H9 (cell line): ENCODE measurements at regions not wholly inside any gene's neighbourhood (a gene's known extent, or its start where the extent isn't known, plus 50 kb on each side); places are given as distances from the start of the nearest gene placed in this dataset.

ENCODE experiments used
- DNase-seq: peaks from one replicate; pipeline ENCODE4 v3.0.0-alpha.2; 2017
- H2AFZ ChIP-seq: one replicate; pipeline ENCODE4 v1.6.1; 2013; ENCODE audit warnings: mild to moderate bottlenecking, low read length, control low read depth, moderate library complexity
- H2AK5ac ChIP-seq: 2 replicates; pipeline ENCODE4 v1.6.1; 2013; ENCODE audit warnings: low read length, control low read depth, mixed read lengths; ENCODE audit not compliant: insufficient read length
- H2BK120ac ChIP-seq: one replicate; pipeline ENCODE4 v1.6.1; 2013; ENCODE audit warnings: low read depth, mild to moderate bottlenecking, low read length, control low read depth, inconsistent platforms; ENCODE audit not compliant: poor library complexity, severe bottlenecking
- H2BK12ac ChIP-seq: 2 replicates; pipeline ENCODE4 v1.6.1; 2013; ENCODE audit warnings: low read length, control low read depth, mixed read lengths, low read depth; ENCODE audit not compliant: insufficient read length
- H2BK15ac ChIP-seq: 2 replicates; pipeline ENCODE4 v1.6.1; 2013; ENCODE audit warnings: low read depth, low read length, control low read depth
- H2BK20ac ChIP-seq: one replicate; pipeline ENCODE4 v1.6.1; 2013; ENCODE audit warnings: low read depth, mild to moderate bottlenecking, low read length, control low read depth, inconsistent platforms; ENCODE audit not compliant: poor library complexity, severe bottlenecking
- H2BK5ac ChIP-seq: 2 replicates; pipeline ENCODE4 v1.6.1; 2013; ENCODE audit warnings: low read length, control low read depth, mixed read lengths; ENCODE audit not compliant: insufficient read length
- H3K14ac ChIP-seq: 2 replicates; pipeline ENCODE4 v1.6.1; 2013; ENCODE audit warnings: low read length, control low read depth; ENCODE audit not compliant: insufficient read depth
- H3K18ac ChIP-seq: 2 replicates; pipeline ENCODE4 v1.6.1; 2013; ENCODE audit warnings: low read depth, mild to moderate bottlenecking, mixed read lengths, low read length, control low read depth; ENCODE audit not compliant: insufficient read length
- H3K23ac ChIP-seq: 2 replicates; pipeline ENCODE4 v1.6.1; 2013; ENCODE audit warnings: low read length, control low read depth, mixed read lengths, low read depth; ENCODE audit not compliant: insufficient read length
- H3K23me2 ChIP-seq: 2 replicates; pipeline ENCODE4 v1.6.1; 2013; ENCODE audit warnings: low read depth, mild to moderate bottlenecking, mixed read lengths, low read length, control low read depth; ENCODE audit not compliant: insufficient read length, poor library complexity, severe bottlenecking
- H3K27ac ChIP-seq: 2 replicates; pipeline ENCODE4 v1.5.1; 2013; ENCODE audit warnings: low read length, control low read depth, mixed read lengths, low read depth; ENCODE audit not compliant: insufficient read length
- H3K27me3 ChIP-seq: 2 replicates; pipeline ENCODE4 v1.6.1; 2013; ENCODE audit warnings: low read length, control low read depth, inconsistent platforms; ENCODE audit not compliant: insufficient read depth
- H3K4ac ChIP-seq: 2 replicates; pipeline ENCODE4 v1.6.1; 2013; ENCODE audit warnings: low read depth, mild to moderate bottlenecking, control low read depth, inconsistent platforms, low read length, moderate library complexity
- H3K4me1 ChIP-seq: 2 replicates; pipeline ENCODE4 v1.6.1; 2013; ENCODE audit warnings: low read length, control low read depth, inconsistent platforms; ENCODE audit not compliant: insufficient read depth
- H3K4me2 ChIP-seq: 2 replicates; pipeline ENCODE4 v1.6.1; 2013; ENCODE audit warnings: low read length, control low read depth, mixed read lengths; ENCODE audit not compliant: insufficient read length, insufficient read depth
- H3K56ac ChIP-seq: 2 replicates; pipeline ENCODE4 v1.6.1; 2013; ENCODE audit warnings: low read depth, mild to moderate bottlenecking, mixed read lengths, low read length, control low read depth; ENCODE audit not compliant: insufficient read length
- H3K79me1 ChIP-seq: 2 replicates; pipeline ENCODE4 v1.6.1; 2013; ENCODE audit warnings: low read depth, mild to moderate bottlenecking, moderate library complexity, low read length, control low read depth, inconsistent platforms; ENCODE audit not compliant: insufficient read depth, poor library complexity, severe bottlenecking
- H3K79me2 ChIP-seq: 2 replicates; pipeline ENCODE4 v1.6.1; 2013; ENCODE audit warnings: low read length, control low read depth, inconsistent platforms; ENCODE audit not compliant: insufficient read depth
- H3K9ac ChIP-seq: 2 replicates; pipeline ENCODE4 v1.6.1; 2013; ENCODE audit warnings: low read length, control low read depth, mixed read lengths; ENCODE audit not compliant: insufficient read length; ENCODE audit errors: extremely low read depth
- H3K9me3 ChIP-seq: one replicate; pipeline ENCODE4 v1.6.1; 2013; ENCODE audit warnings: low read depth, low read length, inconsistent platforms; ENCODE audit not compliant: control insufficient read depth
- H3T11ph ChIP-seq: one replicate; pipeline ENCODE4 v1.6.1; 2013; ENCODE audit warnings: mild to moderate bottlenecking, low read length, control low read depth, inconsistent platforms
- H4K20me1 ChIP-seq: one replicate; pipeline ENCODE4 v1.6.1; 2013; ENCODE audit not compliant: control insufficient read depth, insufficient read length, insufficient read depth
- H4K5ac ChIP-seq: 2 replicates; pipeline ENCODE4 v1.6.1; 2013; ENCODE audit warnings: low read depth, mild to moderate bottlenecking, mixed read lengths, low read length, control low read depth; ENCODE audit not compliant: insufficient read length
- H4K8ac ChIP-seq: replicated peaks from 2 replicates; pipeline ENCODE4 v1.6.1; 2013; ENCODE audit warnings: low read length, control low read depth, mixed read lengths, low read depth; ENCODE audit not compliant: insufficient read length
- H4K91ac ChIP-seq: 2 replicates; pipeline ENCODE4 v1.6.1; 2013; ENCODE audit warnings: low read depth, mild to moderate bottlenecking, moderate library complexity, mixed read lengths, low read length, control low read depth; ENCODE audit not compliant: insufficient read length
- H3K27ac Mint-ChIP-seq, 3 experiments: 2 replicates in 2 of 3; 3 replicates in 1 of 3; pipeline ENCODE4 v1.8.0; 2020 to 2021; ENCODE audit warnings: mixed read lengths in 3 of 3, mild to moderate bottlenecking in 1 of 3, moderate library complexity in 1 of 3
- H3K27me3 Mint-ChIP-seq: 2 replicates; pipeline ENCODE4 v1.8.0; 2021; ENCODE audit warnings: low read depth, mild to moderate bottlenecking, moderate library complexity, mixed read lengths
- H3K36me3 Mint-ChIP-seq, 3 experiments: 2 replicates in 2 of 3; 3 replicates in 1 of 3; pipeline ENCODE4 v1.8.0; 2020 to 2021; ENCODE audit warnings: low read depth in 3 of 3, mixed read lengths in 3 of 3; ENCODE audit not compliant: insufficient read depth in 1 of 3
- H3K4me1 Mint-ChIP-seq, 2 experiments: 2 replicates each; pipeline ENCODE4 v1.8.0; 2020; ENCODE audit warnings: mixed read lengths in 2 of 2
- H3K4me3 Mint-ChIP-seq, 2 experiments: 2 replicates in 1 of 2; 3 replicates in 1 of 2; pipeline ENCODE4 v1.8.0; 2020 to 2021; ENCODE audit warnings: mild to moderate bottlenecking in 2 of 2, mixed read lengths in 2 of 2, moderate library complexity in 1 of 2
- H3K9me3 Mint-ChIP-seq, 2 experiments: 2 replicates in 1 of 2; 3 replicates in 1 of 2; pipeline ENCODE4 v1.8.0; 2020; ENCODE audit warnings: mild to moderate bottlenecking in 2 of 2, mixed read lengths in 2 of 2, moderate library complexity in 1 of 2
- WGBS: extraction: QIAGEN DNeasy Blood & Tissue Kit; methylation state at CpG from one replicate; pipeline ENCODE4 v1.1.7; 2013; ENCODE audit warnings: missing lambda C conversion rate, low lambda C conversion rate, mixed read lengths; ENCODE audit not compliant: insufficient read length; ENCODE audit errors: extremely low coverage; 5-methylcytosine and 5-hydroxymethylcytosine counted together
- TF ChIP-seq, protein P1 (sequence below): fragments of 200-600 bp; sonication (generic); conservative IDR thresholded peaks from 3 replicates; pipeline ENCODE4 v1.8.0; 2021; ENCODE audit warnings: antibody characterized with exemption, mild to moderate bottlenecking

DNA sequence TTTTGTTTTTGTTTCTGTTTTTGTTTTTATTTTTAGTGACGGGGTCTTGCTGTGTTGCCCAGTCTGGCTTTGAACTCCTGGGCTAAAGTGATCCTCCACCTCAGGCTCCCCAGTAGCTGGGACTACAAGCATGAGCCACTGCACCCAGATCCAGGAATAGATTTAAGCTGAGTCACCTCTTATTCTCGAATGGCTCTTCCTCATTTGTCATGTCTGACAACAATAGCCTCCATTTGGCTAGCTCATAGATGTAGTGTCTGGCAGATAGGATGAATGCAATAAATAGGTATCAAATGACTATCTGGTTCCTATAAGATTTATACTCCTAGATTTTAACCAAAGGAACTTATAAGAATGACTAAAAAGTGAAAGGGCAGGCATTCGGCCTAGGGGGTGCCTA, 172.9 kb downstream of the TMEM26 start:
- H2BK15ac ChIP-seq, result no peak overlapping the region
- DNase-seq, result no peak
- no peaks in the 10 kb centered on the region for H3K27me3 ChIP-seq
- H3T11ph ChIP-seq, result no peak overlapping the region
- no peak overlapping the region for H4K8ac ChIP-seq
- no peak overlapping the region for H3K27ac ChIP-seq
- no peak overlapping the region for H2BK12ac ChIP-seq
- H3K27me3 Mint-ChIP-seq, result no peaks in the 10 kb centered on the region
- H3K4me3 Mint-ChIP-seq, result no peak overlapping the region
- no CpG with 5 or more reads among the region's 3 CpGs for WGBS
- no peak overlapping the region for H2AK5ac ChIP-seq
- no peak overlapping the region for H3K23ac ChIP-seq
- H3K18ac ChIP-seq, result no peak overlapping the region
- H3K36me3 Mint-ChIP-seq, result no peaks in the 10 kb centered on the region; a peak in 1 of 7 replicates
- H4K91ac ChIP-seq, result no peak overlapping the region
- H3K9me3 Mint-ChIP-seq, result no peaks in the 10 kb centered on the region
- no peak overlapping the region for H3K4me2 ChIP-seq
- no peak overlapping the region for H2BK5ac ChIP-seq
- H3K27ac Mint-ChIP-seq, result no peak overlapping the region
- no peak overlapping the region for H3K14ac ChIP-seq
- no peaks in the 10 kb centered on the region for H4K20me1 ChIP-seq
- H2BK20ac ChIP-seq, result no peak overlapping the region
- H3K79me1 ChIP-seq, result no peaks in the 10 kb centered on the region
- H3K79me2 ChIP-seq, result no peaks in the 10 kb centered on the region
- H3K4me1 Mint-ChIP-seq, result no peaks in the 10 kb centered on the region
- no peaks in the 10 kb centered on the region for H3K4me1 ChIP-seq
- no peaks in the 10 kb centered on the region for H3K9me3 ChIP-seq
- H3K9ac ChIP-seq, result no peak overlapping the region
- no peak overlapping the region for H3K56ac ChIP-seq
- H2AFZ ChIP-seq, result no peak overlapping the region
- H3K4ac ChIP-seq, result no peak overlapping the region
- TF ChIP-seq, protein P1, sequence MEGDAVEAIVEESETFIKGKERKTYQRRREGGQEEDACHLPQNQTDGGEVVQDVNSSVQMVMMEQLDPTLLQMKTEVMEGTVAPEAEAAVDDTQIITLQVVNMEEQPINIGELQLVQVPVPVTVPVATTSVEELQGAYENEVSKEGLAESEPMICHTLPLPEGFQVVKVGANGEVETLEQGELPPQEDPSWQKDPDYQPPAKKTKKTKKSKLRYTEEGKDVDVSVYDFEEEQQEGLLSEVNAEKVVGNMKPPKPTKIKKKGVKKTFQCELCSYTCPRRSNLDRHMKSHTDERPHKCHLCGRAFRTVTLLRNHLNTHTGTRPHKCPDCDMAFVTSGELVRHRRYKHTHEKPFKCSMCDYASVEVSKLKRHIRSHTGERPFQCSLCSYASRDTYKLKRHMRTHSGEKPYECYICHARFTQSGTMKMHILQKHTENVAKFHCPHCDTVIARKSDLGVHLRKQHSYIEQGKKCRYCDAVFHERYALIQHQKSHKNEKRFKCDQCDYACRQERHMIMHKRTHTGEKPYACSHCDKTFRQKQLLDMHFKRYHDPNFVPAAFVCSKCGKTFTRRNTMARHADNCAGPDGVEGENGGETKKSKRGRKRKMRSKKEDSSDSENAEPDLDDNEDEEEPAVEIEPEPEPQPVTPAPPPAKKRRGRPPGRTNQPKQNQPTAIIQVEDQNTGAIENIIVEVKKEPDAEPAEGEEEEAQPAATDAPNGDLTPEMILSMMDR, result no peak
- H2BK120ac ChIP-seq, result no peak overlapping the region
- no peak overlapping the region for H4K5ac ChIP-seq
- H3K23me2 ChIP-seq, result no peaks in the 10 kb centered on the region
